SK-N-SH treated with all-trans-retinoic acid at 6 μM for 48 hours (cell line): ENCODE measurements at regions not wholly inside any gene's neighbourhood (a gene's known extent, or its start where the extent isn't known, plus 50 kb on each side); places are given as distances from the start of the nearest gene placed in this dataset.

Source experiments
- ATAC-seq: fragments of 200-7000 bp; cut with Tn5 transposase; 3 replicates; pipeline ENCODE4 v1.9.1; 2020; ENCODE audit warnings: mild to moderate bottlenecking, moderate library complexity
- ARNTL ChIP-seq: fragments of 450-650 bp; formaldehyde crosslinking; IDR thresholded peaks from 2 replicates; pipeline ENCODE4 v1.5.0; 2020; ENCODE audit warnings: low read depth, mild to moderate bottlenecking, moderate library complexity, borderline replicate concordance
- BACH2 ChIP-seq: fragments of 250-450 bp; sonication (Bioruptor Pico); IDR thresholded peaks from 2 replicates; pipeline ENCODE4 v1.9.0; 2021; ENCODE audit warnings: mild to moderate bottlenecking, borderline replicate concordance
- CREB5 ChIP-seq: fragments of 250-450 bp; sonication (Bioruptor Pico); IDR thresholded peaks from 2 replicates; pipeline ENCODE4 v1.5.1; 2020; ENCODE audit warnings: low read depth, mild to moderate bottlenecking, moderate library complexity
- CSDC2 ChIP-seq: fragments of 250-450 bp; sonication (Bioruptor Pico); IDR thresholded peaks from 2 replicates; pipeline ENCODE4 v1.5.0; 2020; ENCODE audit warnings: mild to moderate bottlenecking, moderate library complexity
- ESRRG ChIP-seq: fragments of 250-450 bp; sonication (Bioruptor Pico); IDR thresholded peaks from 2 replicates; pipeline ENCODE4 v1.6.1; 2021; ENCODE audit warnings: mild to moderate bottlenecking
- GLIS3 ChIP-seq: fragments of 250-450 bp; sonication (Bioruptor Pico); IDR thresholded peaks from 2 replicates; pipeline ENCODE4 v1.5.0; 2020; ENCODE audit warnings: mild to moderate bottlenecking, moderate library complexity
- ISL1 ChIP-seq: fragments of 250-450 bp; sonication (Bioruptor Pico); IDR thresholded peaks from 2 replicates; pipeline ENCODE4 v2.1.2; 2022; ENCODE audit warnings: mild to moderate bottlenecking, moderate library complexity
- POU6F1 ChIP-seq: fragments of 250-450 bp; sonication (Bioruptor Pico); IDR thresholded peaks from 2 replicates; pipeline ENCODE4 v1.8.0; 2021; ENCODE audit warnings: low read depth, mild to moderate bottlenecking, moderate library complexity, borderline replicate concordance
- PPARA ChIP-seq: fragments of 250-450 bp; sonication (Bioruptor Pico); IDR thresholded peaks from 2 replicates; pipeline ENCODE4 v1.5.0; 2020; ENCODE audit warnings: mild to moderate bottlenecking, borderline replicate concordance
- RARB ChIP-seq: fragments of 250-450 bp; sonication (Bioruptor Pico); IDR thresholded peaks from 2 replicates; pipeline ENCODE4 v1.8.0; 2021; ENCODE audit warnings: mild to moderate bottlenecking, moderate library complexity
- SNAI2 ChIP-seq: fragments of 250-450 bp; sonication (Bioruptor Pico); IDR thresholded peaks from 2 replicates; pipeline ENCODE4 v1.5.0; 2020; ENCODE audit warnings: mild to moderate bottlenecking, moderate library complexity
- TCF4 ChIP-seq: fragments of 250-450 bp; sonication (Bioruptor Pico); IDR thresholded peaks from 2 replicates; pipeline ENCODE4 v1.8.0; 2021; ENCODE audit warnings: mild to moderate bottlenecking, moderate library complexity, borderline replicate concordance
- TOX ChIP-seq: fragments of 250-450 bp; sonication (Bioruptor Pico); IDR thresholded peaks from 2 replicates; pipeline ENCODE4 v1.8.0; 2021; ENCODE audit warnings: mild to moderate bottlenecking, moderate library complexity, borderline replicate concordance
- TSHZ2 ChIP-seq: fragments of 250-450 bp; sonication (Bioruptor Pico); IDR thresholded peaks from 2 replicates; pipeline ENCODE4 v1.5.0; 2020; ENCODE audit warnings: mild to moderate bottlenecking, moderate library complexity
- ZFP3 ChIP-seq: fragments of 250-450 bp; sonication (Bioruptor Pico); IDR thresholded peaks from 2 replicates; pipeline ENCODE4 v1.5.0; 2020; ENCODE audit warnings: mild to moderate bottlenecking, moderate library complexity
- ZNF565 ChIP-seq: fragments of 450-650 bp; formaldehyde crosslinking; conservative IDR thresholded peaks from 2 replicates; pipeline ENCODE4 v1.5.0; 2020; ENCODE audit warnings: low read depth, mild to moderate bottlenecking, moderate library complexity
- ZNF70 ChIP-seq: fragments of 450-650 bp; formaldehyde crosslinking; IDR thresholded peaks from 2 replicates; pipeline ENCODE4 v1.5.0; 2020; ENCODE audit warnings: mild to moderate bottlenecking, moderate library complexity
- ZNF8 ChIP-seq: fragments of 450-650 bp; formaldehyde crosslinking; IDR thresholded peaks from 2 replicates; pipeline ENCODE4 v1.5.0; 2020; ENCODE audit warnings: mild to moderate bottlenecking, moderate library complexity
- TF ChIP-seq, protein P1 (sequence below): fragments of 250-450 bp; sonication (Bioruptor Pico); IDR thresholded peaks from 2 replicates; pipeline ENCODE4 v1.5.1; 2021; ENCODE audit warnings: mild to moderate bottlenecking, moderate library complexity

GRCh38 chr1:80988926-80989325, 811.8 kb upstream of the ADGRL2 start (continued):
- no peak for TF ChIP-seq TSHZ2 (CRISPR knock-in tag)
- no peak for TF ChIP-seq CSDC2 (CRISPR knock-in tag)
- TF ChIP-seq TOX, result no peak

DNA sequence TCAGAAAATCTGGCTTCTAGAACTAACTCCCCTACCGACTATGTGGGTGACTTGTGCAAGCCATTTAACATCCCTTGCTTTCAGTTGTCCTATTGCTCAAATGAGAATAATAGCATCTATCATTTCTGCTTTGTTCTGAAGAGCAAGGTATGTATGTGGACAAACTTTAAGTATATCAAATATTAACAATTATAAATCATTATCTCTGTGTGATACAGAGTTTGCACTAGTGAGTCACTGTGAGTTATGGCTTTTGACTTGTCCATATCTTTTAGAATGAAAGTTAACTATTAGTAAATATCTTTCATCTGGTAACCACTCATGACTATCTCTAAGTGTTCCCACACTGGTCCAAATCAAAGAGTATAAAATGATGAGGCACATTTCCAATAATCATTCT, 812.9 kb upstream of the ADGRL2 start:
- TF ChIP-seq ZNF8 (CRISPR knock-in tag) (no peak), ARNTL (CRISPR knock-in tag) (no peak), ZNF565 (no peak), BACH2 (no peak), CSDC2 (CRISPR knock-in tag) (no peak), GLIS3 (CRISPR knock-in tag) (no peak), ESRRG (CRISPR knock-in tag) (no peak), ZNF70 (CRISPR knock-in tag) (no peak), ZFP3 (CRISPR knock-in tag) (no peak), POU6F1 (CRISPR knock-in tag) (no peak), CREB5 (CRISPR knock-in tag) (no peak), TOX (no peak)
- no peak for ATAC-seq

GRCh38 chr1:80987106-80987505, 813.6 kb upstream of the ADGRL2 start:
- TF ChIP-seq ISL1, result no peak
- ATAC-seq, result no peak

- TF ChIP-seq ESRRG (CRISPR knock-in tag) (no peak), GLIS3 (CRISPR knock-in tag) (no peak), ARNTL (CRISPR knock-in tag) (no peak), TOX (no peak), CREB5 (CRISPR knock-in tag) (no peak), TCF4 (CRISPR knock-in tag) (no peak), RARB (CRISPR knock-in tag) (no peak), TSHZ2 (CRISPR knock-in tag) (no peak), PPARA (no peak)
- ATAC-seq, result no peak
These were observed 817.9 kb upstream of the ADGRL2 start for GRCh38 chr1:80982831-80983230.

DNA sequence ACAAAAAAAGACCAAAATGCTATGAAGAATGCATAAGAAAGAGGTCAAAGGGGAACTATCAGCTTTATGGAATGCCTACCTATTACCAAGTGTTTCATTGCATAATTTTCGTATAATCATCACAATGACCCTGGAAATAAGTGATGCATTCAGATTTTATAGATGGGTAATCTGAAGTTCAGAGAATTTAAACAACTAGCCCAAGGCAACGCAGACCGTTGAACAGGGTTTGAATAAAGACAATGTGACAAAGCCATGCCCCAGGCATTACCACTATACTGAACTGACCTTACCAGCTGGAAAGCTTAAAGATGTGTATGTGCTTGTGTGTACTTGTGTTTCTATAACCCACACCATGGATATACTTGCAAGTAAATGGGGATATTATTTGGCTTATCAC, 827.6 kb upstream of the ADGRL2 start:
- ATAC-seq, result no peak
- no peak for TF ChIP-seq CSDC2 (CRISPR knock-in tag)
- TF ChIP-seq SNAI2 (CRISPR knock-in tag), result no peak
- no peak for TF ChIP-seq ZNF70 (CRISPR knock-in tag)
- no peak for TF ChIP-seq CREB5 (CRISPR knock-in tag)
- TF ChIP-seq, protein P1, sequence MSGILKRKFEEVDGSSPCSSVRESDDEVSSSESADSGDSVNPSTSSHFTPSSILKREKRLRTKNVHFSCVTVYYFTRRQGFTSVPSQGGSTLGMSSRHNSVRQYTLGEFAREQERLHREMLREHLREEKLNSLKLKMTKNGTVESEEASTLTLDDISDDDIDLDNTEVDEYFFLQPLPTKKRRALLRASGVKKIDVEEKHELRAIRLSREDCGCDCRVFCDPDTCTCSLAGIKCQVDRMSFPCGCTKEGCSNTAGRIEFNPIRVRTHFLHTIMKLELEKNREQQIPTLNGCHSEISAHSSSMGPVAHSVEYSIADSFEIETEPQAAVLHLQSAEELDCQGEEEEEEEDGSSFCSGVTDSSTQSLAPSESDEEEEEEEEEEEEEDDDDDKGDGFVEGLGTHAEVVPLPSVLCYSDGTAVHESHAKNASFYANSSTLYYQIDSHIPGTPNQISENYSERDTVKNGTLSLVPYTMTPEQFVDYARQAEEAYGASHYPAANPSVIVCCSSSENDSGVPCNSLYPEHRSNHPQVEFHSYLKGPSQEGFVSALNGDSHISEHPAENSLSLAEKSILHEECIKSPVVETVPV (CRISPR knock-in tag), result no peak
- TF ChIP-seq TSHZ2 (CRISPR knock-in tag), result no peak
